Liver (tissue), 8 donors: ENCODE measurements at regions not wholly inside any gene's neighbourhood (a gene's known extent, or its start where the extent isn't known, plus 50 kb on each side); places are given as distances from the start of the nearest gene placed in this dataset.

Experiments
- DNase-seq: peaks from one replicate; pipeline ENCODE4 v3.0.0-alpha.2; 2017; ENCODE audit warnings: low spot score
- H3K27ac ChIP-seq, 2 donors: one replicate each; pipeline ENCODE4 v1.7.0; 2013; ENCODE audit warnings: inconsistent platforms in 2 of 2, low read length in 2 of 2, control low read depth in 1 of 2, low read depth in 1 of 2, mild to moderate bottlenecking in 1 of 2
- H3K27me3 ChIP-seq, 4 donors: one replicate each; pipeline versions ENCODE4 v1.6.1 to v1.7.0; 2013; ENCODE audit warnings: low read length in 3 of 4, inconsistent platforms in 1 of 4, mild to moderate bottlenecking in 1 of 4, moderate library complexity in 1 of 4; ENCODE audit not compliant: control insufficient read depth in 4 of 4, insufficient read depth in 4 of 4
- H3K36me3 ChIP-seq, 4 donors: one replicate each; pipeline versions ENCODE4 v1.6.1 to v1.7.0; 2013; ENCODE audit warnings: low read length in 3 of 4, mild to moderate bottlenecking in 3 of 4, low read depth in 1 of 4, moderate library complexity in 1 of 4; ENCODE audit not compliant: control insufficient read depth in 4 of 4, insufficient read depth in 3 of 4
- H3K4me1 ChIP-seq, 4 donors: one replicate each; pipeline versions ENCODE4 v1.6.1 to v1.7.0; 2013; ENCODE audit warnings: low read length in 3 of 4, mild to moderate bottlenecking in 3 of 4, moderate library complexity in 1 of 4; ENCODE audit not compliant: control insufficient read depth in 4 of 4, insufficient read depth in 4 of 4
- H3K4me3 ChIP-seq, 3 donors: one replicate each; pipeline versions ENCODE4 v1.6.1 to v1.7.0; 2013; ENCODE audit warnings: low read length in 3 of 3, control low read depth in 1 of 3, low read depth in 1 of 3, mild to moderate bottlenecking in 1 of 3
- H3K9ac ChIP-seq, 2 donors: one replicate each; pipeline ENCODE4 v1.7.0; 2013; ENCODE audit warnings: low read length in 2 of 2, mild to moderate bottlenecking in 2 of 2, moderate library complexity in 2 of 2, control low read depth in 1 of 2, low read depth in 1 of 2
- H3K9me3 ChIP-seq, 4 donors: one replicate each; pipeline versions ENCODE4 v1.6.1 to v1.7.0; 2013; ENCODE audit warnings: low read length in 3 of 4; ENCODE audit not compliant: control insufficient read depth in 4 of 4
- ATF3 ChIP-seq: IDR thresholded peaks from 2 replicates; pipeline ENCODE4 v1.6.1; 2016; ENCODE audit warnings: antibody characterized with exemption
- CTCF ChIP-seq: fragments of 150-350 bp; IDR thresholded peaks from 2 replicates; pipeline ENCODE4 v1.5.1; 2017; ENCODE audit warnings: improper control_type of control experiment, low read depth, low read length; ENCODE audit not compliant: missing input control
- EGR1 ChIP-seq, 2 donors: IDR thresholded peaks; 2 replicates each; pipeline ENCODE4 v1.6.1; 2016 to 2018; ENCODE audit warnings: antibody characterized with exemption in 2 of 2, low read depth in 2 of 2
- FOXA1 ChIP-seq: IDR thresholded peaks from 2 replicates; pipeline ENCODE4 v1.6.1; 2016; ENCODE audit warnings: antibody characterized with exemption
- FOXA2 ChIP-seq: IDR thresholded peaks from 2 replicates; pipeline ENCODE4 v1.6.1; 2016; ENCODE audit warnings: antibody characterized with exemption
- HNF4A ChIP-seq, 2 donors: conservative IDR thresholded peaks; 2 replicates each; pipeline ENCODE4 v1.6.1; 2016; ENCODE audit warnings: antibody characterized with exemption in 2 of 2, mild to moderate bottlenecking in 2 of 2
- HNF4G ChIP-seq: IDR thresholded peaks from 2 replicates; pipeline ENCODE4 v1.6.1; 2016; ENCODE audit warnings: antibody characterized with exemption
- JUND ChIP-seq, 2 donors: IDR thresholded peaks; 2 replicates each; pipeline ENCODE4 v1.6.1; 2016; ENCODE audit warnings: antibody characterized with exemption in 2 of 2
- MAX ChIP-seq: IDR thresholded peaks from 2 replicates; pipeline ENCODE4 v1.6.1; 2016; ENCODE audit warnings: antibody characterized with exemption
- NR2F2 ChIP-seq: IDR thresholded peaks from 2 replicates; pipeline ENCODE4 v1.6.1; 2016; ENCODE audit warnings: antibody characterized with exemption
- REST ChIP-seq: IDR thresholded peaks from 2 replicates; pipeline ENCODE4 v1.6.1; 2016; ENCODE audit warnings: antibody characterized with exemption, mild to moderate bottlenecking
- RXRA ChIP-seq, 2 donors: IDR thresholded peaks; 2 replicates each; pipeline ENCODE4 v1.6.1; 2017 to 2018; ENCODE audit warnings: antibody characterized with exemption in 2 of 2, mild to moderate bottlenecking in 1 of 2
- SP1 ChIP-seq: IDR thresholded peaks from 2 replicates; pipeline ENCODE4 v1.6.1; 2018; ENCODE audit warnings: antibody characterized with exemption, mild to moderate bottlenecking
- TAF1 ChIP-seq: conservative IDR thresholded peaks from 2 replicates; pipeline ENCODE4 v1.6.1; 2016; ENCODE audit warnings: antibody characterized with exemption, mild to moderate bottlenecking
- YY1 ChIP-seq: IDR thresholded peaks from 2 replicates; pipeline ENCODE4 v1.6.1; 2016; ENCODE audit warnings: antibody characterized with exemption, mild to moderate bottlenecking
- ZBTB33 ChIP-seq: IDR thresholded peaks from 2 replicates; pipeline ENCODE4 v1.6.1; 2016; ENCODE audit warnings: antibody characterized with exemption
- WGBS: extraction: QIAGEN DNeasy Blood & Tissue Kit; methylation state at CpG from one replicate; pipeline ENCODE4 v1.1.7; 2013; 5-methylcytosine and 5-hydroxymethylcytosine counted together
- donor health status: healthy.
- donor health status: healthy.
- donor health status: healthy.
- donor health status: healthy.
- donor health status: healthy.

GRCh38 chr5:54876976-54877375, 108.4 kb downstream of the ESM1 start:
- TF ChIP-seq HNF4A (conservative IDR thresholded peaks at IDR 0.05) (no peak), YY1 (no peak), FOXA1 (no peak), NR2F2 (no peak), JUND (IDR thresholded peaks at IDR 0.05) (no peak), TAF1 (no peak), REST (no peak), ZBTB33 (no peak), EGR1 (IDR thresholded peaks at IDR 0.05; ENCODE audit: low read depth in 2 of 2) (no peak), ATF3 (no peak), CTCF (no peak), HNF4G (no peak), MAX (no peak), RXRA (IDR thresholded peaks at IDR 0.05) (no peak), SP1 (no peak), FOXA2 (no peak)
- no peaks in the 10 kb centered on the region for H3K36me3 ChIP-seq
- peaks cover 0 to 3% (median 1%) of the 10 kb centered on the region in 4 donors for H3K4me1 ChIP-seq
- no peak overlapping the region for H3K4me3 ChIP-seq
- H3K27me3 ChIP-seq: no peaks in the 10 kb centered on the region
- H3K9me3 ChIP-seq: no peaks in the 10 kb centered on the region
- no peak overlapping the region for H3K9ac ChIP-seq
- WGBS: 85% methylated on average over 2 of the region's 2 CpGs
- H3K27ac ChIP-seq: no peak overlapping the region
- no peak for DNase-seq

- Histone ChIP-seq H3K9me3 (no peaks in the 10 kb centered on the region), H3K36me3 (no peaks in the 10 kb centered on the region)
- 61% methylated on average over 6 of the region's 6 CpGs for WGBS
These were observed 108.8 kb downstream of the ESM1 start for GRCh38 chr5:54876556-54876955.

More at GRCh38 chr5:54876556-54876955, 108.8 kb downstream of the ESM1 start:
- Histone ChIP-seq H3K27me3 (no peaks in the 10 kb centered on the region), H3K27ac (no peak overlapping the region), H3K9ac (no peak overlapping the region), H3K4me3 (no peak overlapping the region), H3K4me1 (peaks cover 0 to 3% (median 1%) of the 10 kb centered on the region in 4 donors)
- TF ChIP-seq ZBTB33: no peak
- no peak for TF ChIP-seq REST
- no peak for DNase-seq
